AG09309 (cell line): ENCODE measurements at regions not wholly inside any gene's neighbourhood (a gene's known extent, or its start where the extent isn't known, plus 50 kb on each side); places are given as distances from the start of the nearest gene placed in this dataset.

Experiments
- DNase-seq: peaks from one replicate; pipeline ENCODE4 v3.0.0-alpha.2; 2010; ENCODE audit warnings: low read depth
- H3K4me3 ChIP-seq: 2 replicates; pipeline ENCODE4 v1.5.1; 2011; ENCODE audit warnings: mild to moderate bottlenecking, low read depth, low read length, moderate library complexity; ENCODE audit not compliant: control insufficient read depth
- TF ChIP-seq, protein P1 (sequence below): IDR thresholded peaks from 2 replicates; pipeline ENCODE4 v1.5.1; 2011; ENCODE audit warnings: mild to moderate bottlenecking, low read depth, low read length, inconsistent platforms; ENCODE audit not compliant: insufficient read depth, control insufficient read depth; ENCODE audit errors: missing control alignments

DNA sequence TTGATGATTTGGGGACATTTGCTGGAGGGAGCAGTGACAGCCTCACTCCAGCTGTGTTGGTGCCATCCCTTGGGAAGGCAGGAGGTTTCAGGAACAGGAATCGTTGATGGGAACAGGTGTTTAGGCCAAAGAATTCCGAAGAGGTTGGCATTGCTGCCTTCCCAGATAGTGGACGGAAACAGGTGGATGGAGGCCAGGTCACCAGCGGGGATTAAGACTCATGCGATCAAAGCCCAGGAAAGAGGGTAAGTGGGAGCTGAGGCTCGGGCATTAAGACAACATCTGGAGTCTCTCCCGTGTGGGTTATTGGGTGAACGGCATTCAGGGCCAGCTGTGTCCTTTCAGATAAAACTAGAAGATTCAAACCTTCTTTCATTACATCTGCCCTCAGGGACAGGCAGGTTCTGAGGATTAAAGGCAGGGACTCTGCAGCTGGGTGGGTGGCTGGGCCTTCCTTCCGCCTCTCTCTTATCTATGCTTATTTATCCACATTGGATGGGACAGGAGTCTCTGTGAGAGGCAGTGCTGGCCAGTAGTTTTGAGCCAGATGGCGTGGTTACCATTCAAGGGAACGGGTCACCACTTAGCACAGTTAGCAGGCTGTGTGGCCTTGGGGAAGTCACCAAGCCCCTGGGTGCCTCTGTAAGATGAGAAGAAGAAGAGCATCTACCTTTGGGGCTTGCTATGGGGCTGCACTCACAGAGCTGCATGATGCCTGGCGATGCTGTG, 67.6 kb downstream of the INSIG1 start:
- TF ChIP-seq, protein P1, sequence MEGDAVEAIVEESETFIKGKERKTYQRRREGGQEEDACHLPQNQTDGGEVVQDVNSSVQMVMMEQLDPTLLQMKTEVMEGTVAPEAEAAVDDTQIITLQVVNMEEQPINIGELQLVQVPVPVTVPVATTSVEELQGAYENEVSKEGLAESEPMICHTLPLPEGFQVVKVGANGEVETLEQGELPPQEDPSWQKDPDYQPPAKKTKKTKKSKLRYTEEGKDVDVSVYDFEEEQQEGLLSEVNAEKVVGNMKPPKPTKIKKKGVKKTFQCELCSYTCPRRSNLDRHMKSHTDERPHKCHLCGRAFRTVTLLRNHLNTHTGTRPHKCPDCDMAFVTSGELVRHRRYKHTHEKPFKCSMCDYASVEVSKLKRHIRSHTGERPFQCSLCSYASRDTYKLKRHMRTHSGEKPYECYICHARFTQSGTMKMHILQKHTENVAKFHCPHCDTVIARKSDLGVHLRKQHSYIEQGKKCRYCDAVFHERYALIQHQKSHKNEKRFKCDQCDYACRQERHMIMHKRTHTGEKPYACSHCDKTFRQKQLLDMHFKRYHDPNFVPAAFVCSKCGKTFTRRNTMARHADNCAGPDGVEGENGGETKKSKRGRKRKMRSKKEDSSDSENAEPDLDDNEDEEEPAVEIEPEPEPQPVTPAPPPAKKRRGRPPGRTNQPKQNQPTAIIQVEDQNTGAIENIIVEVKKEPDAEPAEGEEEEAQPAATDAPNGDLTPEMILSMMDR, result no peak
- H3K4me3 ChIP-seq, result no peak overlapping the region
- no peak for DNase-seq

DNA sequence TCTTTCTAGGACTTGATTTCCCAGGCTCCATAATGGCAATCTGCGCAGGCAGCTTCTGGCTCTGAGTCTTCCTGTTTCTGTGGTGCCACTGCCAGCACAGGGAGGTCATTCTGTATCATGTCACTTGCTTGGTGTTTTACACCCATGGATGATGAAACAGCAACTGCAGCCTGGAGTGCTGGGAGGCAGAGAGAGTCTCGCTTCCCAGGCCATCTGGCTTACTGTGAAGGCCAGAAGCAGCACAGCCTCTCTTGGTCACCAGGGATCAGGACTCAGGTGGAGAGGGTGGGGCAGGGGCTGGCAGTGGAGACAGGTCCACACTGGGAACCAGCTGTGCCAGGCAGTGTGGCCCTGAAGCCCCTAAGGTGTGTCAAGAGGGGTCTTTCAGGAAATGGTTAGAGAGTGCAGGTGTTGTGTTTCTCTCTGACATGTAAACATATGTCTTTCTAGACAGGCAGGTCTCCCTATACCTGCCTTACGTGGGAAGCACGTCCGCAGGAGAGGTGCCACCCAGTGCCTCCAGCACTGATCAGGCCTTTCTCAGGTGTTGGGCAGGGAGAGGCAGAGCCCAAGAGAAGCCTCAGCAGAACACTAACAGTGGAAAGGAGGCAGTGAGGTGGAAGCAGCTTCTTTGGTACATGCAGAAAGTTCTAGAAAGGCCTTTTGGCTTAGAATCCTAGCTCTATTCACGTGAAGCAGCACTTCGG, 71.4 kb downstream of the INSIG1 start:
- TF ChIP-seq, protein P1, result no peak
- no peak overlapping the region for H3K4me3 ChIP-seq
- DNase-seq, result no peak

GRCh38 chr7:155369766-155370165, 72.1 kb downstream of the INSIG1 start:
- TF ChIP-seq, protein P1, result no peak
- DNase-seq, result no peak
- H3K4me3 ChIP-seq, result no peak overlapping the region

GRCh38 chr7:155371331-155371883, 73.7 kb downstream of the INSIG1 start:
- H3K4me3 ChIP-seq, result no peak overlapping the region
- DNase-seq, result no peak
- TF ChIP-seq, protein P1, result no peak

- DNase-seq, result no peak
- no peak overlapping the region for H3K4me3 ChIP-seq
- TF ChIP-seq, protein P1, result no peak
Measured at GRCh38 chr7:155371884-155372781, 74.5 kb downstream of the INSIG1 start.

GRCh38 chr7:155372782-155373358, 75.2 kb downstream of the INSIG1 start:
- DNase-seq, result no peak
- TF ChIP-seq, protein P1, result no peak
- no peak overlapping the region for H3K4me3 ChIP-seq
